ENCODE measurements at regions not wholly inside any gene's neighbourhood (a gene's known extent, or its start where the extent isn't known, plus 50 kb on each side); places are given as distances from the start of the nearest gene placed in this dataset.

DNA sequence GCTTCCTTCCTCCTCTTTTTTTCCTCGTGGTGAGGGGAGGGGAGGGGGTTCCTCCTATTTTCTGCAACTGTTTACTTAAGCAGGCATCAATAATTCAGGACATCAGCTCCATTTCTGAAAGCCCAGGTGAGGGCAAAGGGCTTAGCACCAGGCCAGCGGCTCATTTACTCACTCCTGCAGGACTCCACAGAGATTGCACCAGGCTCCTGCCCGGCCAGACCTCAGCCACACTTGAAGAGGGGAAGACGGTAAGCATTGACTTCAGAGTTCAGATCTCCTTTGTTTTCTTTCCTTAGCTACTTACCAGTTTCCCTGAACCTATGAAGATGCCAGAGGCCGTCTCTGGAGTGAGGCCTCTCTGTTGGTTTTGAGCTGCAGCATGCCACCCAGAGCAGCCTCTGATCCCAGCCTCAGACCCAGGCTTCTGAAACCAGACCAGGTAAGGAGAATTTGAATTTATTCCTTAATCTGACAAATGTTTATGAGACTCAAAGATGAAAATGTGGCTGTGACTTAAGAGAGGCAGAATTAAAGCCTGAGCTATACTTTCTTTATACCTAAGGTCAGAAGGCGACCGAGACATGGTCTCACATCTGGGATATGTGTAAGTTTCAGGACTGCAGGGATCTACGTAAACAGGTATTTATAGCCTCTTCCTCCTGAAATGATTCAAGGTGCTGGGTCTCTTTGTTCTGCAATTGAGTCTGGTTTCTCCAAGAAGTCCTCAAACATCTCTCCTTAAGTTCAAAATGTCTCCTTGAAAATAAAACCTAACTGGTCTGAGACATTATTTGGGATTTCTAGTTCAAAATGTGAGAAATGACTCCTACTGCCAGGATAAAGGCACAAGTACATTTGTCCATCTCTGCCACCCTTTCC lies 272.5 kb upstream of the RUNX1 start:
- TF ChIP-seq, protein P1, sequence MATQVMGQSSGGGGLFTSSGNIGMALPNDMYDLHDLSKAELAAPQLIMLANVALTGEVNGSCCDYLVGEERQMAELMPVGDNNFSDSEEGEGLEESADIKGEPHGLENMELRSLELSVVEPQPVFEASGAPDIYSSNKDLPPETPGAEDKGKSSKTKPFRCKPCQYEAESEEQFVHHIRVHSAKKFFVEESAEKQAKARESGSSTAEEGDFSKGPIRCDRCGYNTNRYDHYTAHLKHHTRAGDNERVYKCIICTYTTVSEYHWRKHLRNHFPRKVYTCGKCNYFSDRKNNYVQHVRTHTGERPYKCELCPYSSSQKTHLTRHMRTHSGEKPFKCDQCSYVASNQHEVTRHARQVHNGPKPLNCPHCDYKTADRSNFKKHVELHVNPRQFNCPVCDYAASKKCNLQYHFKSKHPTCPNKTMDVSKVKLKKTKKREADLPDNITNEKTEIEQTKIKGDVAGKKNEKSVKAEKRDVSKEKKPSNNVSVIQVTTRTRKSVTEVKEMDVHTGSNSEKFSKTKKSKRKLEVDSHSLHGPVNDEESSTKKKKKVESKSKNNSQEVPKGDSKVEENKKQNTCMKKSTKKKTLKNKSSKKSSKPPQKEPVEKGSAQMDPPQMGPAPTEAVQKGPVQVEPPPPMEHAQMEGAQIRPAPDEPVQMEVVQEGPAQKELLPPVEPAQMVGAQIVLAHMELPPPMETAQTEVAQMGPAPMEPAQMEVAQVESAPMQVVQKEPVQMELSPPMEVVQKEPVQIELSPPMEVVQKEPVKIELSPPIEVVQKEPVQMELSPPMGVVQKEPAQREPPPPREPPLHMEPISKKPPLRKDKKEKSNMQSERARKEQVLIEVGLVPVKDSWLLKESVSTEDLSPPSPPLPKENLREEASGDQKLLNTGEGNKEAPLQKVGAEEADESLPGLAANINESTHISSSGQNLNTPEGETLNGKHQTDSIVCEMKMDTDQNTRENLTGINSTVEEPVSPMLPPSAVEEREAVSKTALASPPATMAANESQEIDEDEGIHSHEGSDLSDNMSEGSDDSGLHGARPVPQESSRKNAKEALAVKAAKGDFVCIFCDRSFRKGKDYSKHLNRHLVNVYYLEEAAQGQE (IDR thresholded peaks at IDR 0.05; ENCODE audit: insufficient read depth in 1 of 2, low read depth in 2 of 2, low read length in 1 of 2): no peak
- TF ChIP-seq CTCF (IDR thresholded peaks at IDR 0.05) (no peak), POLR2AphosphoS5 (IDR thresholded peaks at IDR 0.05; ENCODE audit: low read depth, low read length) (no peak), SIN3A (IDR thresholded peaks at IDR 0.05; ENCODE audit: borderline replicate concordance, insufficient read depth, low read depth, low read length) (no peak)
